ENCODE measurements at regions not wholly inside any gene's neighbourhood (a gene's known extent, or its start where the extent isn't known, plus 50 kb on each side); places are given as distances from the start of the nearest gene placed in this dataset.

GRCh38 chr3:159938714-159939113 lies 49.9 kb upstream of the IL12A start:
- TF ChIP-seq PRDM1 (tag by site-specific recombination; IDR thresholded peaks at IDR 0.05) (peak; percentile 29; the same call in 1 of the 2 replicates), ZNF280C (tag by site-specific recombination; IDR thresholded peaks at IDR 0.05) (no peak), BCL11A (tag by site-specific recombination; IDR thresholded peaks at IDR 0.05; ENCODE audit: low read depth) (no peak)
- ChIA-PET CTCF (no interaction called here), POLR2A (no interaction called here)
- no peak overlapping the region for H3K4me3 ChIP-seq (ENCODE audit: low read depth, low read length)
- no peak overlapping the region for H3K27ac ChIP-seq (ENCODE audit: extremely low read depth, low read depth, low read length)
- H3K36me3 ChIP-seq (ENCODE audit: control insufficient read depth in 2 of 2, insufficient read depth in 1 of 2, low read length in 2 of 2): no peaks in the 10 kb centered on the region
- H3K4me1 ChIP-seq (ENCODE audit: control insufficient read depth, insufficient read depth, low read length): no peaks in the 10 kb centered on the region
- H3K9me3 ChIP-seq (ENCODE audit: control insufficient read depth, insufficient read depth, low read depth, low read length): no peaks in the 10 kb centered on the region

Data from HEK293 (cell line).